ENCODE measurements at regions not wholly inside any gene's neighbourhood (a gene's known extent, or its start where the extent isn't known, plus 50 kb on each side); places are given as distances from the start of the nearest gene placed in this dataset.

- DNase-seq = no peak
Observed at GRCh38 chr13:105329359-105329758, 1206.1 kb downstream of the EFNB2 start.

DNA sequence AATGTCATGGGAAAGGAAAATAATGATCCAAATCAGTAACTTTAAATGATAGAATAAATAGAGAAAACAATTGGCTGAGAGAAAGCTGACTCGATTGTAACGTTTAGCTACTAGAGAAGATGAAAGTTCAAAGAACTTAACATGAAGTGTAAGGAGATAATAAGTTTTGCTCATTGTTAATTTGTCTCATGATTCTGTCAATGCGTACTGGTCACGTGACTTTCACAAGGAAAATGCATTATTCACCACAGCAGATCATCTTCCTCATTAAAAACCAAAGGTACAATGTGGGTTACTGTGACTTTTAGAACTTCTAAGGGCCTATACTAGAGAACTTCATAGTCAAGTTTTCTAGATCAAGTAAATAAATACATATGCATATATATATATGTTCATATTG, 1207.2 kb downstream of the EFNB2 start:
- no peak for DNase-seq

- no peak for DNase-seq
Observed at GRCh38 chr13:105327581-105328126, 1207.8 kb downstream of the EFNB2 start.

GRCh38 chr13:105319875-105320274, 1215.6 kb downstream of the EFNB2 start:
- DNase-seq = no peak

- no peak for DNase-seq
Observed at GRCh38 chr13:105316731-105317130, 1218.7 kb downstream of the EFNB2 start.

DNA sequence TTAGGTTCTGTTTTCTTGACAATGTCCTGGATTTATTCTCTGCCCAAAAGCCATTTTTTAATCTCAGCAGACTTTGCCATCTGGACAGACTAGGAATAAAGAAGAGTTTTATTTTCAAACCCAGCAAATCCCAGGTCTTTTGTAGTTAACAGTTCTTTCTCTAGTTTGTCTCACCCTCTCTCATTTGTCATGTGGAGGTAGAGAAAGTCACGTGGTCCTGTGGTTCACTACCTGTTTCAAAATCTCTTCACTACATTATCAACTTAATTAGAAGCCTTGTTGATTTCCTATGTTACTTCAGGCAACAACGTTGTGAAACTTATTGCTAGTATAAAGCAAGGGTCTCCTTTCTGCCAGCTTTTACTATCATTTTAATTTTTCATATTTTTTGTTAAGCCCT, 1222.6 kb downstream of the EFNB2 start:
- DNase-seq = no peak

DNA sequence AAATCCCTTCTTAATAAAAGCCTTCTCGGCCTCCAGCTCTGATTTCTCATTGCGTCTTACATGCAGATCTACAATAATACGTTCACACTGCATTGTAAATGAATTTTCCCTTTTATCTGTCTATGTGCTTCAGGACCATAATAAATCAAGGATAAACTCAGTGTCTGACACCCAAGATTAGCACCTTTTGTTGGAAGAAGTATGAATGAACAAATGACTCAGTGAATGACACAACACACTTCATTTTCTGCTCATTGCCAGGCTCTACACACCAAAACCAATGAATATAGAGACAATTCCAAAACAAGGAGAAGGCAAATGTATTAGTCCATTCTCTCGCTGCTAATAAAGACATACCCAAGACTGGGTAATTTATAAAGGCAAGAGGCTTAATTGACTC, 1224.4 kb downstream of the EFNB2 start:
- DNase-seq = no peak

GRCh38 chr13:105307776-105308175, 1227.7 kb downstream of the EFNB2 start:
- no peak for DNase-seq

GRCh38 chr13:105297839-105298238, 1237.6 kb downstream of the EFNB2 start:
- DNase-seq = no peak

GRCh38 chr13:105291987-105292386, 1243.5 kb downstream of the EFNB2 start:
- no peak for DNase-seq

- no peak for DNase-seq
Observed at GRCh38 chr13:105290596-105290995, 1244.9 kb downstream of the EFNB2 start.

DNA sequence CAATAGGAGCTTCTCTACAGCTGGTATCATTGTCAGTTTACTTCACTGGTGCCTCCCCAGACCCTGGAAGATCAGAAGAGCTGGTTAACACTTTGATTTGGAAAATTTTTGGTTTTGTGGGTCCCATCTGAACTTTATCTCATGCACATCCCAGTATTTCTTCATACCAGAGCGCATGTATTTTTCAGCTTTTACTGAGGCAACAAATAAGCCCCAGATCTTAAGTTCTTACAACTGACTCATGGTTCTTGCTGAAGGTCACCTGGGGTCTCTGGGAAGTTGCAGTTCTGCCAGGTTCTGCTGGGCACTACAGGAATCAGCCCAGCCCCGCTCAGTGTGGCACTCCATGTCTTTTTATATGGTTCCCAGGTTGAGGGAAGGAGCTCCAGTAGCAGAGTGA, 1249.9 kb downstream of the EFNB2 start:
- DNase-seq = no peak

DNA sequence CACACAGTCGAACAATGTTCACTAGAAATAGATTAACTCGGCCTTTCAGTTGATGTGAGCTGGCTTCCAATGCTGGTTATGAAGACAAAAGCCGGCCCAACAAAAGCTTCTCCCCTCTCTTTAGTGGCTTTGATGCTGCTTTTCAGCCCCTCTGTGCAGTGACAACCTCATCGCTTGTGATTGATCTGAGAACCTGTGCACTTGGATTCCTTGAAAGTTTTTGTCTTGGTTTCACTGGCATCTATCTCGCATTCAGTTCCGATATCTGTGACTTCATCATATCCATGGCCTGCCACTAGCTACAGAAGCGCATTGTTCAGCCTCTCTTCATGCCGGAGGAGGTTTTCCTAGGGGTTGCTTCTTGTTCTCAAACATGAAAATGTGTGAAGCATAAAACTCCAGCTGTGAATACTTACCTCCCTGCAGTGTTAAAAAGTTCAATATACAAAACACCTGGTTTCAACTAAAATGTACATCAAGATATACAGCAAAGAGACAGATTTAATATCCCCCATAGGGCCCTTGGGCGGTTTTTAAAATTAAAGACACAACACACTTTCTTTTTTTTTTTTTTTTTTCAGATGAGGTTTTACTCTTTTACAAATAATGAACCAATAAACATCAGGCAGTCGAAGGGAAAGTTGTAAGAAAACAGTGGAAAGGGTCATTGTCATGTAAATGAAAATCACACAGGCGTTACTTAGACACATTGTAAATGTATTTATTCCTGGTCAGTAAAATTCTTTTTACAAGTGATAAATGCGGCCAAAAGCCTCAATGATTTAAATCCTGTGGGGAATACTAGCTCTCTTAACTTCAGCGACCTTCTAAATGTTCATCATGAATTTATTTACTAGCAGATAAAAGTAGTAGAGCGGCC, 1252.8 kb downstream of the EFNB2 start:
- no peak for DNase-seq

DNA sequence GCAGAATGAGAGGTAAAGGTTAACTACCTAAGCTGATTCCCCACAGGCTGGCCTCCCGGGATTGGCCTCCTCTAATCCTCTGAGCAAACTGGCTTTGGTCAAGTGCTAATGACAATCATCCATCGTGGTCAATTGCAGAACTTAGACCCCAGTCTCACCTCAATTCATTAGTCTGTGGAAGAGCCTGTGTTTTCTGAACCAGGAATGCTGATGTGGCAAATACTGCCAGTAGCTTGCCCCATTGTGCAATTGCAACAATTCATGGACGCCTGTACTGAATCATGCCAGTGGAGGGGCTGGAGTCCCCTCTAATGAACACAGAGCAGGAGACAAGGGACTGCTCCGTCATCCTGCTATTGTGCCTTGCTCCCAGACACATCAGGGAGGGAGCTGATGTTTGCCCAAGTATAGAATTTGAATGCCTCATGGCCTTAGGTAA, 1256.5 kb downstream of the EFNB2 start:
- DNase-seq = no peak

DNA sequence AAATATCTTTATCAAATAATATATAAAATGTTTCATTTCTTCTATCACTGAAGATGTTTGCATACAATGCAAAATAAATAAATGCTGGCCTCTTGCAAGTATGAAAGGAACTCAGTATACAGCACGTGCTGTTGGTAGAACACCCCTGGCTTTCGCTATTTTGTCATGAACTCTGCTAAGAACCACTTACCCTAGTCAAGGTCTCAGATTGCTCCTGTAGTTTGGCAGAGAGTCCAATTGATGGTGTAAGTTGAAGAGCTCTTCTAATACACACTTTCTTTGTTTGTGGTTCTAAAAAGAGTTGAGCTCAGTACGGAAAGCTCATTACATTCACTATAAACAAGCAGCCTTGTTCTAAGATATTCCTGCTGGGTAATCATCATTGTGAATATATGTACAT, 1258.9 kb downstream of the EFNB2 start:
- DNase-seq = no peak

GRCh38 chr13:105273665-105274222, 1261.7 kb downstream of the EFNB2 start:
- DNase-seq = no peak

DNA sequence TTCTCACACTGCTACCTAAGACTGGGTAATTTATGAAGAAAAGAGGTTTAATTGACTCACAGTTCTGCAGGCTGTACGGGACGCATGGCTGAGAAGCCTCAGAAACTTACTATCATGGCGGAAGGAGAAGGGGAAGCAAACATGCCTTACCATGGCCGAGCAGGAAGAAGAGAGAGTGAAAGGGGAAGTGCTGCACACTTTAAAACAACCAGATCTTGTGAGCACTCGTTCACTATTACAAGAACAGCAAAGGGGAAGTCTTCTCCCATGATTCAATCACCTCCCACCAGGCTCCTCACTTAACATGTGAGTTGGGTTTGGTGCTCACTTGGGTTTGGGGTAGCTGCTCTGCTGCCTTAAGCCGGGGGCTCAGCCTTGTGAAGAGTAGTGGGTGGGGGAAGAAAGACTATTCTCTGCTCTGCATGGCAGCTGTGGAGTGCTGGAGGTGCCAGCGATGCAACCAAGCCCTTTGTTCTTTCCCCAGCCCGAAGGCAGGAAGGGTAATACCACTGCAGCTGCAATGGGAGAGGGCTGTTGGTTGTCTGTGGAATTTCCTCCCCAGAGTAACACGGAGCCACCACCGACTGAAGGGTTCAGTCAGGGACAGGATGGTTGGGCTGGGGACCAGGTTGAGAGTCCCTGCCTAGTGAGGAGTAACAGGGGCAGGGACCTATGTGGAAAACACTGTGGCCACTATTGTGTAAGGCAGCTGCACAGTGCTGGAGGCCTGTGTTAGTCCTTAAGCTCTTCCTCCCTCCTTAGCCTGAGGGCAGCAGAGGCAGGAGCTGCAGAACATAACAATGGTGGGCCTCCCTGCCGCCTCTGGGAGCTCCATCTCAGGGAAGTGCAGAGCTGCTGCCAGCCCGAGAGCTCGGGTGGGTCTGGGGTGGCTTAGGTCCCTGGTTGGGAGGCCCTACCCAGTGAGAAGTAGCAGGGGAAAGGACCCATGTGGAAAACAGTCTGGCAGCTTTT, 1262.5 kb downstream of the EFNB2 start:
- peak in 1 of 2 donors; percentile 11 for DNase-seq

GRCh38 chr13:105266615-105267014, 1268.8 kb downstream of the EFNB2 start:
- DNase-seq = no peak

DNA sequence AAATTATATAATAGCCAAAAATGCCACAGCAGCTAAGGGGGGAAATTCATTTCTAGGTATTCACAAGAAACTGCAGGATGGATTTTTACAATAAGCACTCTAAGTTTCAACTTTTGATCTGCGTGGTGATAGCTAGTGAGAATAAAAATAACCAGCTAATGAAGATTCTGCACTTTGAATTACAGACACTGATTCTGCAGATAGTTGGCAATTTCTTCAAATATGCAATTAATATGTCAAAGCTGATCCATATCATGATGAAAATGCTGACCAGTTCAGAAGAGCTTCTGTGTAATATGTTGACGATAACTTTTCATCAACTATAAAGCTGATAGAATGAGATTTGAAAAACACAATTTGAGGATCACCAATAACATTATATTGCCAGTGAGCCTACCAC, 1272.9 kb downstream of the EFNB2 start:
- DNase-seq = no peak

DNA sequence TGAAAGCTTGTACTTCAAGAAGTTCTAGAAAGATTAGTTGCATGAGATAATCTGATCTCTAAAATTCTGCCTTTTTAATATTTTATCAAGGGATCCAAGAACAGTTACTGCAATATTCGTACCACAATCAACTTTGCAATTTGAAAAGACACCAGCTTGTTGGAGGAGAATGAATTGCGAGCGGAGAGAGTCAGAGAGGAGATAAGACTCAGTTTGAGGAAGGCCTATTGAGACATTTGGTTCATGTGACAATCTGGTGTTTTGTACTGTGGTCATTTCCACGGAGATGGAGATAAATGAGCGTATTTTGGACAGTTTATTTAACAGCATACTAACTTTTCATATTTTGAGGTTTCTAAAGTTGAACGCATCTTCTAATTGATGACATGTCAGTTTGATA, 1276.0 kb downstream of the EFNB2 start:
- DNase-seq = no peak

GRCh38 chr13:105255472-105255871, 1280.0 kb downstream of the EFNB2 start:
- DNase-seq = no peak

DNA sequence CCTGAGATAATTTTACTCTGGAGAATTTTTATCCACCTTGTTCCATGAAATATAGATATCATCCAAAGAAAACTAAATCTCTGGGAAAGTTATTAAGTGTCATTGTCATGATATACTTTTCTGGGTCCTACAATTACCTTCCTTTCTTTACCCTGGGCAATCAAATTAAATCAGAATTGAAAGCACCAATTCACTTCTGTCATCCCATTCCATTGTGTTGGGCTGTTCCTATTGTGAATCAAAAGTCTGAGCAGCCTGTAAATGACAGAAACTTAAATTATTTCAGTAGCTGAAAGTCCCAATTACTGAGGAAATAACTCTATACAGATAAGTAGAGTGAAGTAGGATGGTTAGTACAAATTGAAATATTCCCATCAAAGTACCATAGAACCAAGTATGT, 1284.2 kb downstream of the EFNB2 start:
- DNase-seq = no peak

DNA sequence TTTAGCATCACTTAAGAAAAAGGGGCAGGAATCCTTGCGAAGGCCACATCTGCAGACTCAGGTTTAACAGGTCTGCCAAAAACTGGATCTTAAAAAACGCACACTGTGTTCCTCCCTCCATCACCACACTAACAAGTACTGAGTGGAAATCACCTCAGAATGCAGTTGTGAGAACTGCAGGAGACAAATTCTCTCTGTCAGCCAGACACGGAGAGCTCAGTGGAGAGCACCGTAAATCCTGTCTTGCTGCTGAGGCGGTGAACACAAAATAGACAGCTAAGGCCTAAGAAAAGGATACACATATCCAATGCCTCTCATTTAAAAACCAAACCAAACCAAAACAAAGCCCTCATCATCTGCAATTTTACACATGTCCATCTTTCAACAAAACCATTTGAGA, 1287.6 kb downstream of the EFNB2 start:
- DNase-seq = no peak
